Smooth muscle cell (in vitro differentiated cells): ENCODE measurements at regions not wholly inside any gene's neighbourhood (a gene's known extent, or its start where the extent isn't known, plus 50 kb on each side); places are given as distances from the start of the nearest gene placed in this dataset.

Source experiments
- DNase-seq: peaks from one replicate; lab custom pipeline; 2025; ENCODE audit not compliant: unreplicated experiment; lab: John Stamatoyannopoulos, UW
- H2AFZ ChIP-seq: fragments of 200-600 bp; sonication (generic); 2 replicates; pipeline ENCODE4 v1.6.0; 2016; ENCODE audit warnings: antibody characterized with exemption, low read depth, mild to moderate bottlenecking
- H3F3A ChIP-seq: fragments of 200-600 bp; sonication (generic); 2 replicates; pipeline ENCODE4 v1.6.0; 2017; ENCODE audit warnings: antibody characterized with exemption, low read depth
- H3K27ac ChIP-seq: fragments of 200-600 bp; sonication (generic); 2 replicates; pipeline ENCODE4 v1.5.1; 2016; ENCODE audit warnings: low read depth, mild to moderate bottlenecking
- H3K27me3 ChIP-seq: fragments of 200-600 bp; sonication (generic); 2 replicates; pipeline ENCODE4 v1.6.1; 2016; ENCODE audit warnings: low read depth, mild to moderate bottlenecking
- H3K36me3 ChIP-seq: fragments of 200-600 bp; sonication (generic); 2 replicates; pipeline ENCODE4 v1.5.1; 2016; ENCODE audit warnings: low read depth
- H3K4me1 ChIP-seq: fragments of 200-600 bp; sonication (generic); 2 replicates; pipeline ENCODE4 v1.5.1; 2016; ENCODE audit warnings: low read depth
- H3K4me2 ChIP-seq: fragments of 200-600 bp; sonication (generic); 2 replicates; pipeline ENCODE4 v1.6.0; 2016; ENCODE audit warnings: mild to moderate bottlenecking
- H3K4me3 ChIP-seq: fragments of 200-600 bp; sonication (generic); 2 replicates; pipeline ENCODE4 v1.5.1; 2016; ENCODE audit warnings: mild to moderate bottlenecking
- H3K79me2 ChIP-seq: fragments of 200-600 bp; sonication (generic); 2 replicates; pipeline ENCODE4 v1.6.0; 2016; ENCODE audit warnings: low read depth, mild to moderate bottlenecking
- H3K9ac ChIP-seq: fragments of 200-600 bp; sonication (generic); 2 replicates; pipeline ENCODE4 v1.6.0; 2016; ENCODE audit warnings: low read depth
- H3K9me3 ChIP-seq: fragments of 200-600 bp; sonication (generic); replicated peaks from 2 replicates; pipeline ENCODE4 v1.5.1; 2016; ENCODE audit warnings: low read depth
- H4K20me1 ChIP-seq: fragments of 200-600 bp; sonication (generic); 2 replicates; pipeline ENCODE4 v1.6.0; 2016; ENCODE audit warnings: low read depth
- CTCF ChIP-seq: fragments of 200-600 bp; sonication (generic); IDR thresholded peaks from 2 replicates; pipeline ENCODE4 v1.5.1; 2017; ENCODE audit warnings: borderline replicate concordance, mild to moderate bottlenecking, antibody characterized with exemption; ENCODE audit not compliant: insufficient read depth, poor library complexity, severe bottlenecking
- WGBS: methylation state at CpG from one replicate; pipeline ENCODE4 v1.1.7; 2016; ENCODE audit warnings: low lambda C conversion rate; 5-methylcytosine and 5-hydroxymethylcytosine counted together

GRCh38 chr20:57785061-57785460, 75.2 kb upstream of the PMEPA1 start:
- Histone ChIP-seq H2AFZ (no peak overlapping the region), H3F3A (no peaks in the 10 kb centered on the region), H3K27ac (no peak overlapping the region), H3K4me2 (no peak overlapping the region), H3K9me3 (no peaks in the 10 kb centered on the region), H3K9ac (no peak overlapping the region), H3K36me3 (no peaks in the 10 kb centered on the region), H3K79me2 (no peaks in the 10 kb centered on the region), H3K4me1 (no peaks in the 10 kb centered on the region), H3K4me3 (no peak overlapping the region), H4K20me1 (no peaks in the 10 kb centered on the region), H3K27me3 (no peaks in the 10 kb centered on the region)
- WGBS, result 99% methylated on average over 4 of the region's 4 CpGs
- TF ChIP-seq CTCF, result no peak
- DNase-seq, result no peak

- Histone ChIP-seq H3K27ac (no peak overlapping the region), H3K27me3 (no peaks in the 10 kb centered on the region), H4K20me1 (no peaks in the 10 kb centered on the region), H3K4me2 (no peak overlapping the region), H3K4me3 (no peak overlapping the region), H3K79me2 (no peaks in the 10 kb centered on the region), H3K4me1 (no peaks in the 10 kb centered on the region), H3K9ac (no peak overlapping the region), H3K9me3 (no peaks in the 10 kb centered on the region), H3K36me3 (no peaks in the 10 kb centered on the region), H2AFZ (no peak overlapping the region), H3F3A (no peaks in the 10 kb centered on the region)
- TF ChIP-seq CTCF, result no peak
- WGBS, result 87% methylated on average over 10 of the region's 10 CpGs
- DNase-seq, result no peak
Measured at GRCh38 chr20:57783956-57784837, 74.4 kb upstream of the PMEPA1 start.

- Histone ChIP-seq H2AFZ (no peak overlapping the region), H3K4me2 (no peak overlapping the region), H3K4me3 (no peak overlapping the region), H3K9me3 (no peaks in the 10 kb centered on the region), H3K27ac (no peak overlapping the region), H3F3A (no peaks in the 10 kb centered on the region), H3K79me2 (no peaks in the 10 kb centered on the region), H3K36me3 (no peaks in the 10 kb centered on the region), H3K27me3 (no peaks in the 10 kb centered on the region), H3K4me1 (no peaks in the 10 kb centered on the region), H3K9ac (no peak overlapping the region), H4K20me1 (no peaks in the 10 kb centered on the region)
- no peak for DNase-seq
- WGBS, result 96% methylated on average over 4 of the region's 4 CpGs
- TF ChIP-seq CTCF, result no peak
Measured at GRCh38 chr20:57783196-57783595, 73.4 kb upstream of the PMEPA1 start.

GRCh38 chr20:57782631-57783041, 72.8 kb upstream of the PMEPA1 start:
- H3F3A ChIP-seq, result no peaks in the 10 kb centered on the region
- H3K4me1 ChIP-seq, result no peaks in the 10 kb centered on the region
- DNase-seq, result no peak
- H3K36me3 ChIP-seq, result no peaks in the 10 kb centered on the region
- H3K4me2 ChIP-seq, result no peak overlapping the region
- H3K9ac ChIP-seq, result no peak overlapping the region
- no peaks in the 10 kb centered on the region for H3K27me3 ChIP-seq
- no peaks in the 10 kb centered on the region for H4K20me1 ChIP-seq
- no peaks in the 10 kb centered on the region for H3K9me3 ChIP-seq
- 79% methylated on average over 11 of the region's 12 CpGs for WGBS
- no peak overlapping the region for H3K27ac ChIP-seq
- no peak overlapping the region for H3K4me3 ChIP-seq
- TF ChIP-seq CTCF, result no peak
- no peak overlapping the region for H2AFZ ChIP-seq
- H3K79me2 ChIP-seq, result no peaks in the 10 kb centered on the region
